ENCODE measurements at regions not wholly inside any gene's neighbourhood (a gene's known extent, or its start where the extent isn't known, plus 50 kb on each side); places are given as distances from the start of the nearest gene placed in this dataset.

GRCh38 chr10:126803394-126803793 is 101.8 kb upstream of the DOCK1 start:
- no peak for TF ChIP-seq CTCF (IDR thresholded peaks at IDR 0.05; ENCODE audit: insufficient read depth, low read depth, low read length, missing control alignments)
- H3K4me3 ChIP-seq (ENCODE audit: low read depth, low read length), result no peak overlapping the region
- no peak for DNase-seq (ENCODE audit: low read depth)

- H3K4me3 ChIP-seq (ENCODE audit: low read depth, low read length), result no peak overlapping the region
- TF ChIP-seq CTCF (IDR thresholded peaks at IDR 0.05; ENCODE audit: insufficient read depth, low read depth, low read length, missing control alignments), result no peak
- no peak for DNase-seq (ENCODE audit: low read depth)
These were observed 100.8 kb upstream of the DOCK1 start for GRCh38 chr10:126804396-126804795.

- no peak for TF ChIP-seq CTCF (IDR thresholded peaks at IDR 0.05; ENCODE audit: insufficient read depth, low read depth, low read length, missing control alignments)
- DNase-seq (ENCODE audit: low read depth), result no peak
- no peak overlapping the region for H3K4me3 ChIP-seq (ENCODE audit: low read depth, low read length)
These were observed 98.7 kb upstream of the DOCK1 start for GRCh38 chr10:126806498-126806897.

- H3K4me3 ChIP-seq (ENCODE audit: low read depth, low read length), result no peak overlapping the region
- DNase-seq (ENCODE audit: low read depth), result no peak
- no peak for TF ChIP-seq CTCF (IDR thresholded peaks at IDR 0.05; ENCODE audit: insufficient read depth, low read depth, low read length, missing control alignments)
These were observed 98.1 kb upstream of the DOCK1 start for GRCh38 chr10:126806991-126807702.

- no peak for TF ChIP-seq CTCF (IDR thresholded peaks at IDR 0.05; ENCODE audit: insufficient read depth, low read depth, low read length, missing control alignments)
- DNase-seq (ENCODE audit: low read depth), result no peak
- no peak overlapping the region for H3K4me3 ChIP-seq (ENCODE audit: low read depth, low read length)
These were observed 97.1 kb upstream of the DOCK1 start for GRCh38 chr10:126808103-126808502.

- TF ChIP-seq CTCF (IDR thresholded peaks at IDR 0.05; ENCODE audit: insufficient read depth, low read depth, low read length, missing control alignments), result no peak
- no peak for DNase-seq (ENCODE audit: low read depth)
- no peak overlapping the region for H3K4me3 ChIP-seq (ENCODE audit: low read depth, low read length)
These were observed 91.8 kb upstream of the DOCK1 start for GRCh38 chr10:126813432-126813831.

GRCh38 chr10:126833542-126833941 is 71.7 kb upstream of the DOCK1 start:
- no peak overlapping the region for H3K4me3 ChIP-seq (ENCODE audit: low read depth, low read length)
- DNase-seq (ENCODE audit: low read depth), result no peak
- no peak for TF ChIP-seq CTCF (IDR thresholded peaks at IDR 0.05; ENCODE audit: insufficient read depth, low read depth, low read length, missing control alignments)

Measured in GM12865 (cell line).